H1 (cell line): ENCODE measurements at regions not wholly inside any gene's neighbourhood (a gene's known extent, or its start where the extent isn't known, plus 50 kb on each side); places are given as distances from the start of the nearest gene placed in this dataset.

Source experiments
- KDM4A ChIP-seq: IDR thresholded peaks from one replicate; pipeline ENCODE4 v1.7.1; 2012; ENCODE audit warnings: low read depth, mild to moderate bottlenecking, moderate library complexity, low read length, inconsistent platforms; ENCODE audit not compliant: severe bottlenecking
- NRF1 ChIP-seq: IDR thresholded peaks from 2 replicates; pipeline ENCODE4 v1.6.1; 2011; ENCODE audit warnings: mild to moderate bottlenecking, low read depth, low read length, improper control_type of control experiment

GRCh38 chr1:43043695-43044094 is 85.0 kb upstream of the SLC2A1 start (continued):
- TF ChIP-seq KDM4A = no peak
- TF ChIP-seq NRF1 = no peak
- TF ChIP-seq, all 59 proteins: peak for 0
